Right lobe of liver (tissue), 4 donors: ENCODE measurements at regions not wholly inside any gene's neighbourhood (a gene's known extent, or its start where the extent isn't known, plus 50 kb on each side); places are given as distances from the start of the nearest gene placed in this dataset.

Source experiments
- POLR2A ChIP-seq: fragments of 450-650 bp; IDR thresholded peaks from one replicate; pipeline ENCODE4 v1.6.1; 2017; ENCODE audit warnings: antibody characterized with exemption, mild to moderate bottlenecking
- TF ChIP-seq, protein P1 (sequence below), 4 donors: fragments of 200-600 bp in 3 of 4; fragments of 450-650 bp in 1 of 4; IDR thresholded peaks; one replicate each; pipeline versions ENCODE4 v1.5.1 to v1.8.0; 2016 to 2022; ENCODE audit warnings: antibody characterized with exemption in 4 of 4, mild to moderate bottlenecking in 2 of 4
- donor health status: DM: no; HTN: no; CAD: no.
- donor health status: DM: no; HTN: no; CAD: no.
- donor health status: DM: no; HTN: yes; CAD: no.

GRCh38 chr4:188387179-188387791, 248.0 kb downstream of the TRIML1 start:
- TF ChIP-seq, protein P1, sequence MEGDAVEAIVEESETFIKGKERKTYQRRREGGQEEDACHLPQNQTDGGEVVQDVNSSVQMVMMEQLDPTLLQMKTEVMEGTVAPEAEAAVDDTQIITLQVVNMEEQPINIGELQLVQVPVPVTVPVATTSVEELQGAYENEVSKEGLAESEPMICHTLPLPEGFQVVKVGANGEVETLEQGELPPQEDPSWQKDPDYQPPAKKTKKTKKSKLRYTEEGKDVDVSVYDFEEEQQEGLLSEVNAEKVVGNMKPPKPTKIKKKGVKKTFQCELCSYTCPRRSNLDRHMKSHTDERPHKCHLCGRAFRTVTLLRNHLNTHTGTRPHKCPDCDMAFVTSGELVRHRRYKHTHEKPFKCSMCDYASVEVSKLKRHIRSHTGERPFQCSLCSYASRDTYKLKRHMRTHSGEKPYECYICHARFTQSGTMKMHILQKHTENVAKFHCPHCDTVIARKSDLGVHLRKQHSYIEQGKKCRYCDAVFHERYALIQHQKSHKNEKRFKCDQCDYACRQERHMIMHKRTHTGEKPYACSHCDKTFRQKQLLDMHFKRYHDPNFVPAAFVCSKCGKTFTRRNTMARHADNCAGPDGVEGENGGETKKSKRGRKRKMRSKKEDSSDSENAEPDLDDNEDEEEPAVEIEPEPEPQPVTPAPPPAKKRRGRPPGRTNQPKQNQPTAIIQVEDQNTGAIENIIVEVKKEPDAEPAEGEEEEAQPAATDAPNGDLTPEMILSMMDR (IDR thresholded peaks at IDR 0.05) = no peak
- TF ChIP-seq POLR2A = no peak
